ENCODE measurements at regions not wholly inside any gene's neighbourhood (a gene's known extent, or its start where the extent isn't known, plus 50 kb on each side); places are given as distances from the start of the nearest gene placed in this dataset.

GRCh38 chr9:13443346-13444244 lies 164.1 kb upstream of the MPDZ start:
- TF ChIP-seq CTCF (IDR thresholded peaks at IDR 0.05; ENCODE audit: extremely low read depth in 1 of 2, insufficient read depth in 1 of 2, low read depth in 1 of 2, low read length in 2 of 2) (no peak), POLR2AphosphoS5 (IDR thresholded peaks at IDR 0.05; ENCODE audit: insufficient read depth, low read depth, low read length) (no peak), POLR2A (IDR thresholded peaks at IDR 0.05; ENCODE audit: low read depth, low read length) (no peak), GATA2 (IDR thresholded peaks at IDR 0.05; ENCODE audit: insufficient read depth, insufficient read length, low read depth, low read length) (no peak), EZH2 (IDR thresholded peaks at IDR 0.05; ENCODE audit: borderline replicate concordance, low read depth, low read length, severe bottlenecking) (no peak), JUN (IDR thresholded peaks at IDR 0.05; ENCODE audit: borderline replicate concordance, insufficient read depth, insufficient read length, low read depth) (no peak), MYC (IDR thresholded peaks at IDR 0.05; ENCODE audit: low read depth, low read length) (no peak), MAX (IDR thresholded peaks at IDR 0.05; ENCODE audit: insufficient read depth, insufficient read length) (no peak), FOS (IDR thresholded peaks at IDR 0.05; ENCODE audit: borderline replicate concordance, insufficient read depth, low read length) (no peak)

Measured in endothelial cell of umbilical vein (primary cell).